A549 (cell line): ENCODE measurements at regions not wholly inside any gene's neighbourhood (a gene's known extent, or its start where the extent isn't known, plus 50 kb on each side); places are given as distances from the start of the nearest gene placed in this dataset.

Source experiments
- ATAC-seq, 2 experiments: fragments of 200-7000 bp in 1 of 2; fragments of >200 bp in 1 of 2; cut with Nextera tagmentation in 1 of 2; cut with Tn5 transposase in 1 of 2; 3 replicates each; pipeline versions ENCODE4 v1.8.0 to v1.9.1; 2018 to 2020; ENCODE audit warnings: mild to moderate bottlenecking in 1 of 2, moderate library complexity in 1 of 2
- CTCF ChIA-PET: fragments of 300-600 bp; sonication (Branson Sonifier 250); formaldehyde crosslinking; extraction: SDS; loops from one replicate; lab custom pipeline; 2021; ENCODE audit warnings: antibody characterized with exemption, inconsistent platforms; lab: Yijun Ruan, JAX
- POLR2A ChIA-PET: fragments of 350-600 bp; formaldehyde crosslinking; extraction: SDS; loops from one replicate; lab custom pipeline; 2021; ENCODE audit warnings: antibody characterized with exemption, inconsistent platforms; lab: Yijun Ruan, JAX
- DNase-seq, 2 experiments: peaks; one replicate each; pipeline versions ENCODE4 v3.0.0 to v3.0.0-alpha.2; 2011 to 2016; ENCODE audit warnings: low read depth in 1 of 2, low spot score in 1 of 2
- FAIRE-seq: peaks from 2 replicates; lab custom pipeline; 2011; peaks lifted over from hg19 to GRCh38; lab: Jason Lieb, UNC
- H3K27ac ChIP-seq, 2 experiments: fragments of >200 bp; sonication (Bioruptor Twin); formaldehyde crosslinking; 3 replicates each; pipeline ENCODE4 v1.5.1; 2016 to 2017
- H3K4me1 ChIP-seq: fragments of >200 bp; sonication (Bioruptor Twin); formaldehyde crosslinking; 3 replicates; pipeline ENCODE4 v1.6.1; 2016
- H3K4me2 ChIP-seq: fragments of >200 bp; sonication (Bioruptor Twin); formaldehyde crosslinking; 3 replicates; pipeline ENCODE4 v1.6.1; 2016
- H3K4me3 ChIP-seq: fragments of >200 bp; sonication (Bioruptor Twin); formaldehyde crosslinking; 3 replicates; pipeline ENCODE4 v1.5.1; 2016
- H3K9me3 ChIP-seq: fragments of >200 bp; sonication (Bioruptor Twin); formaldehyde crosslinking; 3 replicates; pipeline ENCODE4 v1.6.1; 2016
- BCL3 ChIP-seq: fragments of >200 bp; sonication (Bioruptor Twin); formaldehyde crosslinking; IDR thresholded peaks from 3 replicates; pipeline ENCODE4 v1.6.1; 2016
- BHLHE40 ChIP-seq: IDR thresholded peaks from 2 replicates; pipeline ENCODE4 v1.6.1; 2012; ENCODE audit warnings: low read depth, low read length, inconsistent platforms
- CBX8 ChIP-seq: fragments of 200-600 bp; sonication (generic); IDR thresholded peaks from 2 replicates; pipeline ENCODE4 v1.6.1; 2016
- CEBPB ChIP-seq, 2 experiments: fragments of >200 bp in 1 of 2; sonication (Bioruptor Twin) in 1 of 2; formaldehyde crosslinking in 1 of 2; IDR thresholded peaks; 2 replicates each; pipeline ENCODE4 v1.6.1; 2012 to 2016
- CHD4 ChIP-seq: fragments of 200-600 bp; sonication (generic); IDR thresholded peaks from 2 replicates; pipeline ENCODE4 v1.6.1; 2016; ENCODE audit warnings: antibody characterized with exemption, mild to moderate bottlenecking, borderline replicate concordance
- EHMT2 ChIP-seq: fragments of 200-600 bp; sonication (generic); IDR thresholded peaks from 2 replicates; pipeline ENCODE4 v1.6.1; 2016; ENCODE audit warnings: antibody characterized with exemption, low read depth, mild to moderate bottlenecking, moderate library complexity
- ELK1 ChIP-seq: fragments of 150-350 bp; IDR thresholded peaks from 2 replicates; pipeline ENCODE4 v1.6.1; 2014; ENCODE audit warnings: low read depth, mild to moderate bottlenecking, low read length
- FOSB ChIP-seq: fragments of 250-450 bp; sonication (Bioruptor Pico); IDR thresholded peaks from 2 replicates; pipeline ENCODE4 v1.5.0; 2020; ENCODE audit warnings: mild to moderate bottlenecking, moderate library complexity
- HOXB5 ChIP-seq: fragments of 250-450 bp; sonication (Bioruptor Pico); IDR thresholded peaks from 2 replicates; pipeline ENCODE4 v1.5.0; 2020; ENCODE audit warnings: mild to moderate bottlenecking, moderate library complexity
- JUNB ChIP-seq: fragments of >200 bp; sonication (Bioruptor Twin); formaldehyde crosslinking; IDR thresholded peaks from 2 replicates; pipeline ENCODE4 v1.6.1; 2016
- KDM5A ChIP-seq: fragments of 200-600 bp; sonication (generic); IDR thresholded peaks from 2 replicates; pipeline ENCODE4 v1.6.1; 2016; ENCODE audit warnings: antibody characterized with exemption, mild to moderate bottlenecking
- MAFK ChIP-seq: fragments of 450-650 bp; IDR thresholded peaks from 2 replicates; pipeline ENCODE4 v1.6.1; 2014; ENCODE audit not compliant: partially characterized antibody
- NFE2L2 ChIP-seq: fragments of 150-350 bp; conservative IDR thresholded peaks from 2 replicates; pipeline ENCODE4 v1.6.1; 2014; ENCODE audit warnings: low read length
- NR3C1 ChIP-seq: fragments of >200 bp; sonication (Bioruptor Twin); formaldehyde crosslinking; IDR thresholded peaks from 3 replicates; pipeline ENCODE4 v1.6.1; 2017
- PBX3 ChIP-seq: IDR thresholded peaks from 2 replicates; pipeline ENCODE4 v1.6.1; 2012
- PHF8 ChIP-seq: fragments of 200-600 bp; sonication (generic); IDR thresholded peaks from 2 replicates; pipeline ENCODE4 v1.6.1; 2016; ENCODE audit warnings: low read depth, mild to moderate bottlenecking, antibody characterized with exemption, moderate library complexity, borderline replicate concordance
- POLR2AphosphoS2 ChIP-seq: conservative IDR thresholded peaks from 2 replicates; pipeline ENCODE4 v1.6.1; 2012; ENCODE audit warnings: low read length, improper control_type of control experiment, inconsistent platforms
- RNF2 ChIP-seq: fragments of 200-600 bp; sonication (generic); IDR thresholded peaks from 2 replicates; pipeline ENCODE4 v1.6.1; 2016; ENCODE audit warnings: low read depth, mild to moderate bottlenecking, antibody characterized with exemption, moderate library complexity, borderline replicate concordance
- SREBF2 ChIP-seq: fragments of 450-650 bp; IDR thresholded peaks from 2 replicates; pipeline ENCODE4 v1.6.1; 2014; ENCODE audit warnings: mild to moderate bottlenecking, moderate library complexity
- USF2 ChIP-seq: fragments of 450-650 bp; IDR thresholded peaks from 2 replicates; pipeline ENCODE4 v1.6.1; 2014; ENCODE audit warnings: antibody characterized with exemption
- ZFP36 ChIP-seq: fragments of 450-650 bp; IDR thresholded peaks from 2 replicates; pipeline ENCODE4 v1.6.1; 2014; ENCODE audit warnings: borderline replicate concordance; ENCODE audit not compliant: partially characterized antibody
- ZSCAN20 ChIP-seq: fragments of 250-450 bp; sonication (Bioruptor Pico); IDR thresholded peaks from 2 replicates; pipeline ENCODE4 v1.8.0; 2022; ENCODE audit warnings: mild to moderate bottlenecking, moderate library complexity
- whole genome bisulfite sequencing: methylation state at CpG from one replicate; pipeline ENCODE4 v1.1.6; 2017; ENCODE audit errors: missing lambda C conversion rate; 5-methylcytosine and 5-hydroxymethylcytosine counted together

- TF ChIP-seq USF2: no peak
- no peak for TF ChIP-seq HOXB5
- TF ChIP-seq NR3C1: no peak
- TF ChIP-seq, all 56 proteins: peak for 0
Observed at GRCh38 chr15:66982250-66982649, 83.2 kb upstream of the SMAD3 start (continued).

- TF ChIP-seq SREBF2 (no peak), BHLHE40 (no peak), FOSB (CRISPR knock-in tag) (no peak), RNF2 (no peak), POLR2AphosphoS2 (no peak), CEBPB (IDR thresholded peaks at IDR 0.05) (no peak), MAFK (no peak), PHF8 (no peak), NR3C1 (no peak), ZSCAN20 (CRISPR knock-in tag) (no peak), EHMT2 (no peak), ELK1 (no peak), JUNB (no peak), ZFP36 (no peak), NFE2L2 (no peak), CHD4 (no peak), PBX3 (no peak), CBX8 (no peak)
- no peak for FAIRE-seq
- Histone ChIP-seq H3K9me3 (no peaks in the 10 kb centered on the region), H3K4me3 (no peak overlapping the region), H3K4me2 (no peak overlapping the region), H3K27ac (no peak overlapping the region), H3K4me1 (no peaks in the 10 kb centered on the region)
- ChIA-PET POLR2A (no interaction called here), CTCF (no interaction called here)
- no peak for ATAC-seq
- DNase-seq: no peak
Observed at GRCh38 chr15:66982816-66983215, 82.6 kb upstream of the SMAD3 start.

GRCh38 chr15:66985653-66986052 is 79.7 kb upstream of the SMAD3 start:
- no peak for ATAC-seq
- FAIRE-seq: no peak
- TF ChIP-seq KDM5A (no peak), BCL3 (no peak)
- Histone ChIP-seq H3K4me1 (no peaks in the 10 kb centered on the region), H3K27ac (no peak overlapping the region), H3K4me2 (no peak overlapping the region), H3K9me3 (no peaks in the 10 kb centered on the region), H3K4me3 (no peak overlapping the region)
- CTCF ChIA-PET: interaction anchor here (1.3 to 1.4 kb wide), 2 partner anchors 9 to 39 kb away, joined by 4 to 8 read pairs; no protein-coding TSS in a partner anchor
- DNase-seq: no peak
- POLR2A ChIA-PET: no interaction called here
- 76% methylated on average over 8 of the region's 8 CpGs for WGBS
